Progenitor cell of endocrine pancreas (in vitro differentiated cells): ENCODE measurements at regions not wholly inside any gene's neighbourhood (a gene's known extent, or its start where the extent isn't known, plus 50 kb on each side); places are given as distances from the start of the nearest gene placed in this dataset.

Source experiments
- DNase-seq: peaks from one replicate; pipeline ENCODE4 v3.0.0; 2021; ENCODE audit warnings: low spot score; ENCODE audit not compliant: unreplicated experiment
- H3K27ac Mint-ChIP-seq: 2 replicates; pipeline ENCODE4 v1.8.0; 2021; ENCODE audit warnings: mild to moderate bottlenecking, moderate library complexity, mixed read lengths
- H3K27me3 Mint-ChIP-seq: 2 replicates; pipeline ENCODE4 v1.8.0; 2021; ENCODE audit warnings: mixed read lengths
- H3K36me3 Mint-ChIP-seq: 2 replicates; pipeline ENCODE4 v1.8.0; 2022; ENCODE audit warnings: mixed read lengths; ENCODE audit not compliant: insufficient read depth
- H3K4me1 Mint-ChIP-seq: 2 replicates; pipeline ENCODE4 v1.8.0; 2021; ENCODE audit warnings: low read depth, mixed read lengths
- H3K4me3 Mint-ChIP-seq: 2 replicates; pipeline ENCODE4 v1.8.0; 2021; ENCODE audit warnings: low read depth, mild to moderate bottlenecking, moderate library complexity, mixed read lengths
- H3K9me3 Mint-ChIP-seq: 2 replicates; pipeline ENCODE4 v1.8.0; 2021; ENCODE audit warnings: low read depth, mixed read lengths
- CTCF ChIP-seq: fragments of 200-600 bp; sonication (generic); IDR thresholded peaks from one replicate; pipeline ENCODE4 v1.5.0; 2021; ENCODE audit warnings: antibody characterized with exemption, mild to moderate bottlenecking; ENCODE audit not compliant: unreplicated experiment

DNA sequence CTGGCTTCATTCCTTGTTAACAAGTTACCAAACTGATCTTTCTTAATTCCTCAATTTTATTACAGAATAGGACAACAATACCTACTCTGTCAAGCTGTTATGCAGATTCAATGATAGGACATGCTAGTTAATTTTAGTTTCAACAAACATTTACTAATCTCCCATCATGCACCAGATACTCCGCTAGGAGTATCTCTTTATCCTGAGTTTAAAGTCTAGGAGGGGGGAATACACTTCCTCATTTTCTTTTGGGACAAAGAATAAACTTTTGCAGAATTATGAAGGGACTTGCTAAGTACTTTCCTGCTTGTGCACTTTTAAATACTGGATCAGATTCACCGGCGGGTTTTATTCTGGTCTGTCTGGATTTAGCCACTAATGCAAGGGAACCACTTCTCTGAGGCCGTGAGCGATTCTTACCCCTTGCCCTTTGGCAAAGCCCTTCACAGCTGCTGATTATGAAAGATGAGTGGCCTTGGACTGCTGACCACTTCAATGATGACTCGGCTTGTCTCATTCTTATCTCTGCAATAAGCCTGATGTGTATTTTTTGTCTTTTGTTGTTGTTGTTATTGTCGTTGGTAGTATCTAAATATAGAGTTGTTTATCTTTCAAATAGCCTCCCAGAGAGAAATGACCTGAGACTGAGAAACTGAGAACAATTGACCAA, 73.9 kb downstream of the RMI1 start:
- Mint-ChIP-seq H3K27ac (no peak overlapping the region), H3K4me1 (no peaks in the 10 kb centered on the region), H3K9me3 (no peaks in the 10 kb centered on the region), H3K27me3 (no peaks in the 10 kb centered on the region), H3K36me3 (no peaks in the 10 kb centered on the region), H3K4me3 (no peak overlapping the region)
- no peak for DNase-seq
- TF ChIP-seq CTCF = no peak

- Mint-ChIP-seq H3K27ac (no peak overlapping the region), H3K27me3 (no peaks in the 10 kb centered on the region), H3K9me3 (peaks cover 3% of the 10 kb centered on the region), H3K4me3 (no peak overlapping the region), H3K4me1 (no peaks in the 10 kb centered on the region), H3K36me3 (no peaks in the 10 kb centered on the region)
- DNase-seq = no peak
- TF ChIP-seq CTCF = no peak
Measured at GRCh38 chr9:84057662-84058061, 77.1 kb downstream of the RMI1 start.

DNA sequence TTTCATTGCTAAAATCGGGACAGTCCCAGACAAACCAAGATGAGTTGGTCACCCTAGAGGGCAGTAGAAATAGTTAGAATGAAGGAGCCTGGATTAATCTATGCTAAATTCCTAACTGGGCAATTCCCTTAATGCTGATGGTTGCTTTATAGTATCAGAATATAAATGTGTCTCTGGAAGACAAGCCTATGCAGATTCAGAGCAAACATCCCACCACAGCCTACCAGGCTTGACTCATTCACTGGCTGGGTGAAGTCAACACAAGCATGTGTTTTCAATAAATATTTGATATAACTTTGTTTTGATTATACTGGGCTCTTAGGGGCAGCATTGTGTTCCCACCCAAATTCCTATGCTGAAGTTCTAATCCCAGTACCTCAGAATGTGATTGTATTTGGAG, 79.3 kb downstream of the RMI1 start:
- H3K27me3 Mint-ChIP-seq = no peaks in the 10 kb centered on the region
- DNase-seq = no peak
- no peaks in the 10 kb centered on the region for H3K36me3 Mint-ChIP-seq
- TF ChIP-seq CTCF = no peak
- no peak overlapping the region for H3K4me3 Mint-ChIP-seq
- H3K4me1 Mint-ChIP-seq = no peaks in the 10 kb centered on the region
- peaks cover 3% of the 10 kb centered on the region for H3K9me3 Mint-ChIP-seq
- no peak overlapping the region for H3K27ac Mint-ChIP-seq

GRCh38 chr9:84061613-84062193, 81.1 kb downstream of the RMI1 start:
- H3K27ac Mint-ChIP-seq = no peak overlapping the region
- H3K4me1 Mint-ChIP-seq = no peaks in the 10 kb centered on the region
- no peaks in the 10 kb centered on the region for H3K27me3 Mint-ChIP-seq
- TF ChIP-seq CTCF = no peak
- H3K4me3 Mint-ChIP-seq = no peak overlapping the region
- H3K36me3 Mint-ChIP-seq = no peaks in the 10 kb centered on the region
- H3K9me3 Mint-ChIP-seq = peaks cover 3% of the 10 kb centered on the region
- no peak for DNase-seq

DNA sequence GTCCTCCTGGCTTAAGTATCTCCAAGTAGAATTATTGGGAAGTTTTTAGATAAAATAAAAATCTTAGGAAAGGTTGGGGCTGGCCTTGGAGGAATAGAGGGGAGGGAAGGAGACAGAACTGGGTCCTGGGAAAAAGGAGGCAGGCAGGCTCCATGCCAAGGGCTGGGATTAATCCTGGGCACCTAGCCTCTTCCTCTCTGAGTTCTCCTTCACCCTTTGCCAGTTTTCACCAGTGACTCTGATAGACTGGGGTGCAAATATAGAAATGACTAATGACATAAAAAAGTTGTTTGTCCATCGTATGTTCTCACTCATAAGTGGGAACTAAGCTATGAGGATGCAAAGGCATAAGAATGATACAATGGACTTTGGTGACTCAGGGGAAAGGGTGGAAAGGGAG, 81.9 kb downstream of the RMI1 start:
- DNase-seq = no peak
- no peaks in the 10 kb centered on the region for H3K36me3 Mint-ChIP-seq
- peaks cover 3% of the 10 kb centered on the region for H3K9me3 Mint-ChIP-seq
- H3K4me3 Mint-ChIP-seq = no peak overlapping the region
- H3K27ac Mint-ChIP-seq = no peak overlapping the region
- H3K4me1 Mint-ChIP-seq = no peaks in the 10 kb centered on the region
- TF ChIP-seq CTCF = no peak
- no peaks in the 10 kb centered on the region for H3K27me3 Mint-ChIP-seq
